Stimulated activated CD4-positive, alpha-beta T cell treated with anti-CD3 and anti-CD28 coated beads, Interleukin-4, amount 100 ng/mL, for 48 hours (primary cell): ENCODE measurements at regions not wholly inside any gene's neighbourhood (a gene's known extent, or its start where the extent isn't known, plus 50 kb on each side); places are given as distances from the start of the nearest gene placed in this dataset.
"Not testable (repeated sequence)": the region's sequence is repeated elsewhere in the genome, so short reads cannot be mapped to it uniquely, and the experiment has no call there.

ENCODE experiments used
- DNase-seq, 2 donors: peaks; one replicate each; pipeline ENCODE4 v3.0.0-alpha.2; 2020; ENCODE audit warnings: low read depth in 2 of 2

GRCh38 chr18:72999971-73000607, 132.3 kb upstream of the NETO1 start:
- DNase-seq = no peak

GRCh38 chr18:72995558-72995957, 127.8 kb upstream of the NETO1 start:
- DNase-seq = no peak

DNA sequence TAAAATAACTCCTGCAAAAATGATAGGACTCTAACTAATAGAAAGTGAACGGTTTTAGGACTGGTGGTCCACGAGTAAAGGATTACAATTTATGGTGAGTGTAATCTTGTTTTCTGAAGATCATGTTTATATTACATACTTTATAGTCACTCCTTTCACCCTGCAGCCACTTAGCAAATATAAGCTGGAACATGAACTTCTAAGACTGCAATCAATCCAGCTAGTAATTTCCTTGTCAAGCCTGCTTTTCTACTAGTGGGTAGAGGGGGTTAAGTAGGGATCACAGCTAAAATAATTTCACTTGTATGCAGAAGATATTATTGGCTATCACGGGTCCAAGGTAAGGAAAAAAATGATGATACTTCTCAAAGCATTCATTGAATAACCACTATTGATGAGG, 125.5 kb upstream of the NETO1 start:
- DNase-seq = no peak

DNA sequence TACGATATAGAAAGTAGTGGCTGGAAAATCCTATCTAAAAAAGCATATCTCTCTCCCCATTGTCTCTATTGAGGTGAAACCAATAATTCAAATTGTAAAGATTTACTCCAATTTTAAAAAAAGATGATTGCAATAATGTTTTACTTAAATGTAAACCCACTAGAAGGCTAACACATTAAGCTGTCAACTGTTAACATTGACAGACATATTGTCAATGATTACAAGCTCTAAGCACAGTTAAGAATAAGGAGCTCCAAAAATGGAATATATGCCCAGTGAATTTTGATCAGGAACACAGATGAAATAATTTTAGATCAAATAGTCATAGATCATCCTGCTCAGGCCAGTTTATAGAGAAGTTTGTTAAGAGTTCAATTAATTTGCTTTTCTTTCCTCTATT, 123.6 kb upstream of the NETO1 start:
- DNase-seq = no peak

GRCh38 chr18:72987570-72987969, 119.8 kb upstream of the NETO1 start:
- DNase-seq = not testable (repeated sequence)

DNA sequence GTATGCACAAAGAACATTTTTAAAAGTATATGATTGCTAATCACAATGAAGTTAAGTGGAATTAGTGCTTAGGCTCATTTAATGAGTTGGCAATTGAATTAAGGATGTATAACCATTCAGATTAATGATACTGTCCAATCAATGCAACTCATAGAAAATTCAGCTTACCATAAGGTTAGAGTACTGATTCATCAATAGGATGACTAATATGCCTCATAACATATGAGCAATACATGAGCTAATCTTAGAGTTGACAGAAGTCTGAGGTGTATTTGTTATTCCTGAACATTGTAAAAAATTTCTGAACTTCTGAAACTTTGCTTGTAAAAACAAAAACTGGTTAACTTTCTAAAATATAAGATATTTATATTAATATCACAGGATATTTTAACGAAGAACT, 118.3 kb upstream of the NETO1 start:
- no peak for DNase-seq

- DNase-seq = no peak
Observed at GRCh38 chr18:72985686-72986085, 117.9 kb upstream of the NETO1 start.

DNA sequence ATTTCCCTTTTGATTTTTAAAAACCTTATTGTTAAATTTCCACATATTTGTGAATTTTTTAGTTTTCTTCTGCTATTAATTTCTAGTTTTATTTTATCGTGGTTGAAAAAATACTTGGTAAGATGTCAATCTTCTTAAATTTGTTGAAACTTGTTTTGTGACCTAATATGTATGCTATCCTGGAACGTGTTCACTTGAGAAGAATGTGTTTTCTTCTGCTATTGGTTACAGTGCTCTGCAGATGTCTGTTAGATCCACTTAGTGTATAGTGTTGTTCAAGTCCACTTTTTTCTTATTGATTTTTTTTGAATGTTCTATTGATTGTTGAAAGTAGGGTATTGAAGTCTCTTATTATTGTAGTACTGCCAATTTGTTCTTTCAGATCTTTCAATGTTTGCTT, 116.5 kb upstream of the NETO1 start:
- DNase-seq = no peak

GRCh38 chr18:72973841-72974240, 106.1 kb upstream of the NETO1 start:
- DNase-seq = no peak

DNA sequence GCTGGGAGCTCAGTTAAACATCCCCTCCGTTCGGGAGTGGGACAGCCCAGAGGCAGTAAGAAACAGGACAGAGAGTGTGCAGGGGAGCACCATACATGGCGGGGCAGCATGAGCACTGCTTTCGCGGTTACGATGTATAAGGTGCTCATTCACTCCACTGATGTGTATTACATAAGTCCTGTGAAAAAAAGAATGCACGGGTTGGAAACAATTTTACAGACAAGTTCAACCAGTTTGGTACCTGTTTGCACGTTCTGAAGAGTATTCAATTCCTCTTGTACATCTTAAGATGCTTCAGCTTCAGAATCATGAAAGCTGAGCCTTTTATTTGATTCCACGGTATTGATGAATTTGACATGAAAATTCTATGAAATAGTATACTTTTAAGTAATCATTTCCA, 97.8 kb upstream of the NETO1 start:
- no peak for DNase-seq

- DNase-seq = not testable (repeated sequence)
Observed at GRCh38 chr18:72958195-72958594, 90.4 kb upstream of the NETO1 start.

DNA sequence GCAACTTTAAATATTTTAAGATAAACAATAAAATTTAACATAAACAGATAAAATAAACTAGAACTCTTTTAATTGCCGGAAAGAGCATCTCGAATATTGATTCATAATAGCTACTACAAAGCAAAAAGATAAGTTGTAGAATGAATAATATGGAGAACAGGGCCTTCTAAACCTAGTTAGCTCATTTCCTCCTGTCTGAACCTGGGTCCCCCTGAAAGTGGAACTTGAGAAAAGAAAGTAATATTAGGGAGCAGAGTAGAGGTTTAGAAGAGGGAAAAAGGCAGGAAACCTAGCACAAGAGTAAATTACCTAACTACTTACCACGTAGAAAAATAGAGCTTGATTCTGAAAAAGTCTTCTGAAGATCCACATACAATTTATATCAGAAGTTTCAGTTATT, 80.7 kb upstream of the NETO1 start:
- no peak for DNase-seq

DNA sequence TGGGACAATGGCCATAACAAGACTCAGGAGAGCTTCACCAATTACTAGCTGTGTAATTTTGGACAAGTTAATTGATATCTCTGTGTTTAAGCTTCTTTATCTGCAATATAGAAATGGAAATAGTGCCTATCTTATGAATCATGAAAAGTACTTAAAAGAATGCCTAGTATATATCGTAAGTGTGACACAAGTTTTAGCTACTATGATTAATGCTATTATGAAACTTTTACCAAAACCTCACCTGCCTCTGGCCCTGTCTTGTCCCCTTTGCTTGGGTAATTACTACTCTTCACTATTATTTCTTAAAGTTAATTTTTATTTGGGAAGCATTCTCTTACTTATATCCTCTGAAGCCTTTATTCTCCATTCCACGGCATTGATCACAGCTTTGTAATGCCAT, 75.0 kb upstream of the NETO1 start:
- DNase-seq = no peak

- no peak for DNase-seq
Observed at GRCh38 chr18:72940986-72941385, 73.2 kb upstream of the NETO1 start.

DNA sequence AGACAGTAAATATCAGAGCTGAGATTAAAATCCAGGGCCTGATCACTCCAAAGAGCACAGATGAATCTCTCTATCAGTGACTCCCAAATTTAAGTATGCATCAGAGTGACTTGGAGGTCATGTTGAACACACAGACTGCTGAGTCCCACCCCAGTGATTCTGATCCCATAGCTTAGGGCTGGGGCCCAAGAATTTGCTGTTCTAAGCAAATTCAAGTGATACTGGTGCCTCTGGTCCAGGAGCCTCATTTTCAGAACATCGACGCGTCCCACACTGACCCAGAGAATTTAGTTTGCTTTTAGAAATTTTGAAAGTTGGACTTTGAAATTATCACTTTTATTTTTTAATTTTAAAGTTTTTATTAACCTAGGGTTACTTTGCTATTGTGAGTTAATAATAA, 72.7 kb upstream of the NETO1 start:
- DNase-seq = no peak

DNA sequence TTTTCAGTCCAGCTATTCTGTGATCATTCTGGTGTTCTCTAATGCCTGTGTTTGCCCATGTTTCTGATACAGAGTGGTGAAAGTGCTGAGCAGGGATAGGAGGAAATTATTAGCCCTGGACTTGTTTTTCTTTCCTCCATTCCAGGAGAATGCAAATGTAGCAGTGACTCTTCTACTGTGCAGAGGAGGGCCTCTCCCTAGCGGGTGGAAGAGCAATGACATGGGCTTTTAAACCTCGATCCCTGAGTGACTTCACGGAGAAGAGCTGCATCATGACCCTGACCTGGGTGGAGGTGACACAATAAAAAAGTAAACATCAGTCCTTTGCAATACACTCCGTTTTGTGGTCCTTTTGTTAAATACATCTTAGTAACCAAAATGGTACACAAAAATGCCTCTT, 68.0 kb upstream of the NETO1 start:
- DNase-seq = no peak

DNA sequence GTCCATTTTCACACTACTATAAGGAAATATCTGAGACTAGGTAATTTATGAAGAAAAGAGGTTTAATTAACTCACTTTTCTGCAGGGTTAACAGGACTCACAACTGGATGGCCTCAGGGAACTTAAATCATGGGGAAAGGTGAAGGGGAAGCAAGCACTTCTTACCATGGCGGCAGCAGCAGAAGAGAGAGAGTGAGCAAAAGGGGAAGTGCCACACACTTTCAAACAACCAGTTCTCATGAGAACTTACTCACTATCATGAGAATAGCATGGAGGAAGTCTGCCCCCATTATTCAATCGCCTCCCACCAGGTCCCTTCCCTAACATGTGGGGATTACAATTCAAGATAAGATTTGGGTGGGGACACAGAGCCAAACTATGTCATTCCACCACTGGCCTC, 55.1 kb upstream of the NETO1 start:
- DNase-seq = no peak
